M059J (cell line): ENCODE measurements at regions not wholly inside any gene's neighbourhood (a gene's known extent, or its start where the extent isn't known, plus 50 kb on each side); places are given as distances from the start of the nearest gene placed in this dataset.

Experiments used
- DNase-seq: peaks from one replicate; pipeline ENCODE4 v3.0.0-alpha.2; 2012; ENCODE audit warnings: low read depth

DNA sequence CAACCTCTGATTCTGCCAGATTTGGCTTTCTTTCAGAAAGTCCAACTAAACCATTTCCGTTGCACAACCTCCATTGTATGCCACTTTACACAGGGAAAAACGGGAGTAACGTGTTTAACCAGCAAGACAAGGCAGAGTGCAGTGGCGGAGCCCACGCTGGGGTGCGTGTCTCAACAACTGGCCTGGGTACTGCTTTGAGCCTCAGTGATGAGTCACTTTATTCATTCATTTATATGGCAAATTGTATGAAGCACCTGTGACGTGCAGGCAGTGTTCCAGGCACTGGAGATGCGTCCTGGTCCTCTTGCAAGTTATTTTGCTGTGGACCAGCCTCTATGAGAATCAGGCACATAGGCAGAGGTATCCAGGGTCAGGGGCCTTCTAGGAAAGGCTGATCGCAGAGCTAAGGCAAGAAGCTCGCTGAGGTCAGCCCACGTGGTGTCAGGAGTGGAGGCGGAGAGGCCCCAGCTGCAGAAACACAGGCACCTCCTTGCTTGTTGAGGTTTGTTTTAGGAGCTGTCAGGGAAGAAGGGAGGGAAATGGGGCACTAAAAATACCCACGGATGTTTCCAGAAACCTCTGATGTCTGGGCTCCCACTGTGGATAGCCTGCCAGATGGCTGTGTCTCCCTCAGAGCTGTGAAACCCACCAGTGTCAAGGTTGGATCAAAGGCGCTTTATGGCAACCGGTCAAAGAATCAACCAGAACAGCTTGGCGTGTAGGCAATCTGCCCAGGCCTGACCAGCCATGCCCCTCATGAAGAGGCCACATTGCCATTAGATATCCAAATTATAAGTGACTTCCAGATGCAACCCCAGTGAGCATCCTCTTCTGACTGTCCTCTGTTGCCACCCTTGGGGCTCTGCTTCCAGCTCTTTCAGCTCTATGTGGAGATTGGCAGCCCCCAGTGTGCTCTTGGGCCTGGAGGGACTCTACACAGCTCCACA is 157.2 kb downstream of the CD83 start:
- no peak for DNase-seq

GRCh38 chr6:14275493-14275851 is 157.9 kb downstream of the CD83 start:
- DNase-seq = no peak

- no peak for DNase-seq
Measured at GRCh38 chr6:14276071-14276470, 158.5 kb downstream of the CD83 start.

DNA sequence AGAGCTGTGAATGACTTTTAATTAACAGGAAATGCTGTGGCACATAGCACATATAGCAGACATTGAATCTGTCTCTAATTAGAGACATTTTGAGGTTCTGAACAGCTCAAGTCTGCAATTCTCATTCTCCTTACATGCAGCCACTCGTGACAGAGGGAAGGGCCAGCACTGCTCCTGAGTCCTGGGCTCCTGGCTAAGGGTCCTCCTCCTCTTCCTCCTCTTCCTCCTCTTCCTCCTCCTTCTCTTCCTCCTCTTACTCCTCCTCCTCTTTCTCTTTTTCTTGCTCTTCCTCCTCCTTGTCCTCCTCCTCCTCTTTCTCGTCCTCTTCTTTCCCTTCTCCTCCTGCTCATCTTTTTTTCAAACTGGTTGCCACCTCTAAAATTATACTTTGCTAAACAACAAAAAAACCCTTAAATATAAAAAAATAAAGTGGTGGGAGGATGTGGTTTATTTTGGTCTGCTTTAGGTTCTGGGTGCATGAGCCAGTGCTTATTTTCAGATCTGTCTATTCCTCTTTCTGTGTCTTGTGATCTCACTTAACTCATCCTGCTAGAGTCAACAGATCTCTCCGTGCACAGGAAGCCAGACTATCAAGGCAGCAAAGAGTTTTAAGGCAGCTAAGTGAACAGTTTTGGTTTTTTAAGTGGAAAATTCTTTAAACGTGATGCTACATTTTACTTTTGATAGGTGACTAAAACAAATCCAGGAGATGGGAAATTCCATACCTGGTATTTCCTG is 159.3 kb downstream of the CD83 start:
- peak; percentile 48 for DNase-seq

DNA sequence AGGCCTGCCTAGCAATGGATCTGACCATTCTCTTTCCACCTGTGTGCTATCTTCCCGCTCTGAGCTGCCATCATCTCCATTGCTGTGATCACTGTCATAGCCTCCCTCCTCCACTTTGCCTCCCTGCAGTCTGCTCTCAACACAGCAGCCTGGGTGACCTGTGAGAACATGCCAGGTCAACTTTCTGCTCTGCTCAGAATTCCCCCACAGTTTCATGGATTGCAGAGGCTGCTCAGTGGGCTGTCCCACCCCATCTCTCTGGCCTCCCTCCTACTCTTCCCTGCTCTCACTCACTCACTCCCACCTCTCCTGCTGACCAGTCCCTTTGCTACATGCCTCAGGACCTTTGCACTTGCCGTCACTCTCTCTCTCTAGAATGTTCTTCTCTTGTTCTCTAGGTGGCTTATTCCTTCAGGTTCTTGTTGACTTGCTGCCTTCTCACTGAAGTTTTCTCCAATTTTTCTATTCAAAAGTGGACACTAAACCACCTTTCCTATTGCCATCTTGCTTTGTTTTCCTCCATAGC is 159.9 kb downstream of the CD83 start:
- DNase-seq = no peak

- no peak for DNase-seq
Measured at GRCh38 chr6:14278006-14278405, 160.4 kb downstream of the CD83 start.

GRCh38 chr6:14278446-14278845 is 160.9 kb downstream of the CD83 start:
- no peak for DNase-seq

DNA sequence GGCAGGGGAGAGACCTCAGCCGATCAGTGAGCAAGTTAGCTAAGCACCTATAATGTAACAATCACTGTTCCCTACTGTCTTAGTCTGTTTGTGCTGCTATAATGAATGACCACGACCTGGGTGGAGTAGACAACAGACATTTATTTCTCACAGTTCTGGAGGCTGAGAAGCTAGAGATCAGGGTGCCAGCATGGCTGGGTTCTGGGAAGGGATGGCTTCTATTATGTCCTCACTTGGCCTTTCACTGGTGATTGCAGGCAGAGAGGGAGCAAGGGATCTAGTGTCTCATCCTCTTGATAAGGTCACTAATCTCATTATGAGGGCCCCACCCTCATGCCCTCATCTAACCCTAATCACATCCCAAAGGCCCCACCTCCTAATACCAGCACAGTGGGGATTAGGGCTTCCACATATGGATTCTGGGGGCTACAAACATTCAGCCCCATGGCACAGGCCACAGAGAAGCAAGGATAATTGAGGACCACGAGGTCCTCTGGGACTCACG is 162.5 kb downstream of the CD83 start:
- no peak for DNase-seq

DNA sequence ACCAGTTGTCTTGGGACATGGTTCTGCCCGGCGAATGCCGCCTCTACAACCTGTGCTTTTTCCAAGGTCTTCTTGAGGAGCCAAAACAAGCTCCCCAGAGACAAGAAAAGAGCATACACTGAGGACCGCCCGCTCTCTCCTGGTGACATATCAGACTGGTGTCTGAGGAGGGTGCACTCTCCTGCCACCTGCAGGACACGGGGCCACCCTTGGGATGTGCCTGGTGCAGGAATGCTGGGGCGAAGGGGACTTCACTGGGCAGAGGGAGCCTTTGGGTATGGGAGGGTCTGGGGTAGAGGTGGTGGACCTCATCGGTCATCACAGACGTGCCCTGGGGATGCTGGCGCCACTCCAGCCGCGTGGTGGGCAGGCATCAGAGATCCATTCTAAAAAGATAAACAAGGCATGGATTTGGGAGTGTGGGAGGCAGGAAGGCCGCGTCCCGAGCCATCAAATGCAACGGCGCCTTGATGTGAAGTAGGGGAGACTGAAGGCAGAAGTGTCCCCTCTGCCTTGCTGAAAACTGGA is 163.3 kb downstream of the CD83 start:
- no peak for DNase-seq

DNA sequence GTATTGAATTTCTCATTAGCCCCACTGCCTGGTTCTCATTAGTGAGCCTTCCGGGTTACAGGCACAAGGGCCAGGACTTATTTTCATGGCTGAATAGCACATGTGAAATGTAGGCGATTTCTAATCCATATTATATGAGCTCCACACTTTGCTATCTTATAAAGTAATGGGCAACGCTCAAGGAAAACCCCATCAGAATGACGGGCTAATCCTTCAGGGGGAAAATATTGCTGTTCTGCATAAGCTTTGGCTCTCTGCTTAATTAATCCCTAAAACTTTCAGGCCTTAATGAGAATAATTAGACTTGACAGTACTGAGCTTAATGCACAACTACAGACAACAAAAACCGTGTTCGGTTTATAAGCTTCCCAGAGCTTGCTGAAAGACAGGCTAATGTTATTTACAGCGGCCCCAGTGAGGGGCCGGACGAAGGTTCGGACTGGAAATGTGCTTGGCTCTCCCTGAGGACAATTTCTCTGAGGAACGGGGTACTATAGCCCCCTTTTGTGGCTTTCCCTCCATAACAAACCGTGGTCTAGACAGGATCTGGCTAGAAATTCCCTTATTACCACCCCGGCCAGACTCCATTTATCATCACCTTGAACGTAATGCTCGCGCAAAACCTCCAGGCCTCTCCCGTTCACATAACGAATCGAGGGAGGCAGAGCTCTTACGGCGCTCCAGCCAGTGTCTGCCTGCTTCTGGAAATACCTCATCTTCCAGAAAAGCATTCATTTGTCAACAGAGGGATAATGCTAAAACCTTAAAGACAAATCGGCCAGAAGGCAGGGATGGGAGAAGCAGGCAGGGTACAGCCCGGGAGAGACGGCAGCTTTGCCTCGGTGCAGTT is 164.5 kb downstream of the CD83 start:
- DNase-seq = no peak

GRCh38 chr6:14282854-14283505 is 165.4 kb downstream of the CD83 start:
- no peak for DNase-seq

- no peak for DNase-seq
Measured at GRCh38 chr6:14283600-14284235, 166.1 kb downstream of the CD83 start.

GRCh38 chr6:14284969-14285590 is 167.5 kb downstream of the CD83 start:
- DNase-seq = no peak

DNA sequence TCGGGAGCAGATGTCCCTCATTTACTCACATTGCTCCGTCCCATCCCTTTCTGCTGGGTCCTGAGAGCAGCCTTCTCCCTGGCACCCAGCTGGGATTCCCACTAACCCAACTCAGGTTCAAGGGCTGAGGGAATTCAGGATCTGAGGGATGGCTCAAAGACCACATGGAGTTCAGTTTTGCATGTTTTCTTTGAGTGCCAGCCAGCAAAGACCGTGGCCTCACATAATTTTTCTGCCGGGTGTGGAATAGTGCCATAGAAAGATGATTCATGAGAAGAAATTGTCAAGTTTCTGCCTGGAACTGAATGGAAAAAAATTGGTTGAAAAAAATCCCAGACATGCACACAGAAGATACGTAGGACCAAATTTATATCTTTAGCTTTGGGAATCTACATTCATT is 168.6 kb downstream of the CD83 start:
- DNase-seq = peak; percentile 95

DNA sequence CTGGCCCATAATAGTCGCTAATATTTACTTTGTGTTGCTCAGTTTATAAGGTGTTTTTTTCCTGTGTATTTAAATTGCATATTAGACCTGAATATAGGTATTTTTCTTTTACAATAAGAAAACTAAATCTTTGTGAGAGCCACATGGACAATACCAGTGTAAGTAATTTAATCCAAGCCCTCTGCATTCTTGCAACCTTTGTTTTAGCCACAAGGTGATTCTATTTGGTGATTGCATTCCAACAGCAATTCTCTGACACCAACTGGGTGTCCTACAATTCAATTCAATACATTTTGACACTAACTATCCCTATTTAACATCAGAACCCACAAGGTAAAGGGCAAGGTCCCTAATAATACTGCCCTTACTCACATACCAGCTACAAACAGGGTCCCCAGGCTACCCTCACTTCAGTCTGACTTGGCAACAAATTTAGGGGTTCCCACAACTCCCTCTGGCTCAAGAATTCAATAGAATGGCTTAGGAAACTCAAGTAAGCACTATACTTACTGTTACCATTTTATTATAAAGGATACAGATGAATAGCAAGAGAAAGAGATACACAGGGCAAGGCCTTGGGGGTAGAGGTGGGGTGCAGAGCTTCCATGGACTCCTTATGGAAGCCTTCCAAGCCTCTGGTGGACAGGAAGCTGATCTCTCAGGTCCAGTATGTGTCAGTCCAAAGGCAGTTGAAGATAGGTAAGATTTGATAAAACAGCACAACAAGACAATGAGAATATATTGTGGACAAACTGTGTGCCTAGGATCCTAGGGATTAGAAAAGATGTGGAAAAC is 169.3 kb downstream of the CD83 start:
- DNase-seq = peak; percentile 60

GRCh38 chr6:14287707-14288106 is 170.1 kb downstream of the CD83 start:
- DNase-seq = no peak

DNA sequence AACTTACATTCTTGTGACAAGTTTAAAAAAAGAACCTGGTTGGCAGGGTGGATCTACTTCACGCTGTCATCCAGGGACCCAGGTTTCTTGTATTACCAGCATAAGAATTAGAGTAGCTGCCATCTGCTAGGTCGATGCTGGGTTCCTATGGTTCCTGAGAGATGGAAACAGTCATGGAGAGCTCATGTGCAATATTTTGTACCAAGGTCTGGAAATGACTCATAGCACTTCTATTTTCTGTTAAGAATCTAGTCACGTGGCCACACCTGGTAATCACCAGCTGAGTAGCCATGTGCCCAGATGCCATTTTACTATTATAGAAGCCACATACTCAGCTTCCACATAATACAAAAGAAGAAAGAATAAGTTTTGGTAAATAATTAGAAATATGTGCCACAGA is 171.3 kb downstream of the CD83 start:
- peak; percentile 77 for DNase-seq

DNA sequence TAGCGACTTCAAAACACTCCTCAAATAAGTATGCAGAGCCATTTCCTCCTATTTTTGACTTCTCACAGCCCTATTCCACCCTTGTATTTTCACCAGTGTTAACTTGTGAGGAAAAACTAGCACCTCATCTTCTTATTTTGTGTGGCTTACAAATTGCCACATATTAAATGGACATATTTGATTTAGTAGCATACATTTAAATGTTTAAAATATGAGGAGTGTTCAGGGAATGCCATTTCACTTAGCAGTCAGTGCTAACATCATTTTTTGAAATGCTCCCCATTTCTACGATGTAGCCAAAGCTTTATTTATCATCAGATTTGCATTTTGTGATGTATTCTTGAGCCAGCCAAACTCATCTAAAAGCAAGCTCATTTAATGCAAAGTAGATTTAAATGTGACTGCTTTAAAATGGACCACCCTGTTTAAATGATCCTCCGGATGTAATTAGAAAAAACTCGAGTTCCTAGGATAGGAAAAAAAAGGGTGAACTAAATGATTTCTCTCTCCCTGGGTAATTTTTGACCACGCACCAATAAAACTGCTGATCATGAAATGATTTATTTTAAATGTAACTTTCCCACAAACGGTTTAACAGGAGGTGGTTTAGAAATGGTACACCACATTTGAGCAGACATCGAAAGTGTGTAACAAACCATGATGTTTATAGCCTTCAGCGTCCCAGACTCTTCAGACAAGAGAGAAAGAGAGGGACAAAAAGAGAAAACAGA is 172.6 kb downstream of the CD83 start:
- no peak for DNase-seq
